VCaP (cell line): ENCODE measurements at regions not wholly inside any gene's neighbourhood (a gene's known extent, or its start where the extent isn't known, plus 50 kb on each side); places are given as distances from the start of the nearest gene placed in this dataset.

Experiments
- H3K27ac ChIP-seq: fragments of 450-650 bp; 2 replicates; pipeline ENCODE4 v1.5.1; 2017
- CTCF ChIP-seq: fragments of 450-650 bp; conservative IDR thresholded peaks from 2 replicates; pipeline ENCODE4 v1.5.1; 2017; ENCODE audit warnings: mild to moderate bottlenecking, moderate library complexity

GRCh38 chr16:9251026-9251425, 159.6 kb downstream of the HAPSTR1 start:
- no peak for TF ChIP-seq CTCF
- H3K27ac ChIP-seq = no peak overlapping the region

GRCh38 chr16:9254863-9255262, 163.4 kb downstream of the HAPSTR1 start:
- TF ChIP-seq CTCF = no peak
- H3K27ac ChIP-seq = no peak overlapping the region

- H3K27ac ChIP-seq = no peak overlapping the region
- peak; percentile 50; the same call in 1 of the 2 replicates for TF ChIP-seq CTCF
Measured at GRCh38 chr16:9256196-9256595, 164.8 kb downstream of the HAPSTR1 start.

GRCh38 chr16:9257843-9258242, 166.4 kb downstream of the HAPSTR1 start:
- no peak overlapping the region for H3K27ac ChIP-seq
- TF ChIP-seq CTCF = no peak

GRCh38 chr16:9258423-9259051, 167.1 kb downstream of the HAPSTR1 start:
- TF ChIP-seq CTCF = peak; percentile 78
- H3K27ac ChIP-seq = no peak overlapping the region

- H3K27ac ChIP-seq = no peak overlapping the region
- TF ChIP-seq CTCF = no peak
Measured at GRCh38 chr16:9259914-9260608, 168.6 kb downstream of the HAPSTR1 start.

GRCh38 chr16:9260666-9261065, 169.2 kb downstream of the HAPSTR1 start:
- no peak for TF ChIP-seq CTCF
- H3K27ac ChIP-seq = no peak overlapping the region
